Trophoblast cell (in vitro differentiated cells and primary cell): ENCODE measurements at regions not wholly inside any gene's neighbourhood (a gene's known extent, or its start where the extent isn't known, plus 50 kb on each side); places are given as distances from the start of the nearest gene placed in this dataset.

ENCODE experiments used
- DNase-seq, 2 donors: peaks; one replicate each; pipeline ENCODE4 v3.0.0-alpha.2; 2016
- H2AFZ ChIP-seq: 2 replicates; pipeline ENCODE4 v1.6.1; 2013; ENCODE audit warnings: low read length, moderate library complexity, mild to moderate bottlenecking; ENCODE audit not compliant: insufficient read depth, poor library complexity
- H2AK5ac ChIP-seq: 2 replicates; pipeline ENCODE4 v1.6.1; 2013; ENCODE audit warnings: mild to moderate bottlenecking, low read length
- H2BK120ac ChIP-seq: 2 replicates; pipeline ENCODE4 v1.6.1; 2013; ENCODE audit warnings: low read length, mild to moderate bottlenecking, moderate library complexity; ENCODE audit not compliant: insufficient read depth, poor library complexity
- H2BK12ac ChIP-seq: 2 replicates; pipeline ENCODE4 v1.6.1; 2013; ENCODE audit warnings: mild to moderate bottlenecking, low read length, moderate library complexity
- H2BK5ac ChIP-seq: 2 replicates; pipeline ENCODE4 v1.6.1; 2013; ENCODE audit warnings: low read length, low read depth, moderate library complexity, mild to moderate bottlenecking; ENCODE audit not compliant: poor library complexity
- H3K14ac ChIP-seq: 2 replicates; pipeline ENCODE4 v1.6.1; 2013; ENCODE audit warnings: mild to moderate bottlenecking, low read length
- H3K18ac ChIP-seq: 2 replicates; pipeline ENCODE4 v1.6.1; 2013; ENCODE audit warnings: mild to moderate bottlenecking, low read length
- H3K23ac ChIP-seq: 2 replicates; pipeline ENCODE4 v1.6.1; 2013; ENCODE audit warnings: low read length
- H3K27ac ChIP-seq: 2 replicates; pipeline ENCODE4 v1.5.1; 2013; ENCODE audit warnings: low read depth, mild to moderate bottlenecking, inconsistent platforms, low read length, moderate library complexity
- H3K27me3 ChIP-seq: 2 replicates; pipeline ENCODE4 v1.6.1; 2013; ENCODE audit warnings: inconsistent platforms, mild to moderate bottlenecking, low read length, moderate library complexity; ENCODE audit not compliant: insufficient read depth
- H3K36me3 ChIP-seq, 2 experiments: 1 replicate in 1 of 2; 2 replicates in 1 of 2; pipeline ENCODE4 v1.6.1; 2013; ENCODE audit warnings: low read length in 2 of 2, mild to moderate bottlenecking in 2 of 2, moderate library complexity in 1 of 2; ENCODE audit not compliant: insufficient read depth in 2 of 2, control insufficient read depth in 1 of 2
- H3K4ac ChIP-seq: 2 replicates; pipeline ENCODE4 v1.6.1; 2013; ENCODE audit warnings: low read depth, mild to moderate bottlenecking, low read length, moderate library complexity
- H3K4me1 ChIP-seq, 2 experiments: 1 replicate in 1 of 2; 2 replicates in 1 of 2; pipeline ENCODE4 v1.6.1; 2013; ENCODE audit warnings: low read length in 2 of 2, mild to moderate bottlenecking in 2 of 2, moderate library complexity in 1 of 2; ENCODE audit not compliant: insufficient read depth in 2 of 2, control insufficient read depth in 1 of 2
- H3K4me2 ChIP-seq: 2 replicates; pipeline ENCODE4 v1.6.1; 2013; ENCODE audit warnings: inconsistent platforms, mild to moderate bottlenecking, low read length, moderate library complexity
- H3K4me3 ChIP-seq: 2 replicates; pipeline ENCODE4 v1.5.1; 2013; ENCODE audit warnings: mild to moderate bottlenecking, low read depth, low read length, inconsistent platforms
- H3K79me1 ChIP-seq: one replicate; pipeline ENCODE4 v1.6.1; 2013; ENCODE audit warnings: low read length
- H3K79me2 ChIP-seq: 2 replicates; pipeline ENCODE4 v1.6.1; 2013; ENCODE audit warnings: low read length, mild to moderate bottlenecking; ENCODE audit not compliant: control insufficient read depth, insufficient read depth, poor library complexity
- H3K9ac ChIP-seq: 2 replicates; pipeline ENCODE4 v1.6.1; 2013; ENCODE audit warnings: mild to moderate bottlenecking, low read length
- H3K9me3 ChIP-seq: 2 replicates; pipeline ENCODE4 v1.6.1; 2013; ENCODE audit warnings: low read depth, mild to moderate bottlenecking, control low read depth, inconsistent platforms, low read length; ENCODE audit not compliant: insufficient read depth
- H4K12ac ChIP-seq: 2 replicates; pipeline ENCODE4 v1.6.1; 2013; ENCODE audit warnings: low read depth, mild to moderate bottlenecking, low read length, moderate library complexity
- H4K8ac ChIP-seq: 2 replicates; pipeline ENCODE4 v1.6.1; 2013; ENCODE audit warnings: low read depth, mild to moderate bottlenecking, low read length, moderate library complexity
- H4K91ac ChIP-seq: one replicate; pipeline ENCODE4 v1.6.1; 2013; ENCODE audit warnings: low read depth, mild to moderate bottlenecking, low read length, moderate library complexity
- WGBS: extraction: QIAGEN DNeasy Blood & Tissue Kit; methylation state at CpG from one replicate; pipeline ENCODE4 v1.1.7; 2013; ENCODE audit warnings: missing lambda C conversion rate; ENCODE audit not compliant: insufficient read length, insufficient coverage; ENCODE audit errors: extremely low coverage; 5-methylcytosine and 5-hydroxymethylcytosine counted together

DNA sequence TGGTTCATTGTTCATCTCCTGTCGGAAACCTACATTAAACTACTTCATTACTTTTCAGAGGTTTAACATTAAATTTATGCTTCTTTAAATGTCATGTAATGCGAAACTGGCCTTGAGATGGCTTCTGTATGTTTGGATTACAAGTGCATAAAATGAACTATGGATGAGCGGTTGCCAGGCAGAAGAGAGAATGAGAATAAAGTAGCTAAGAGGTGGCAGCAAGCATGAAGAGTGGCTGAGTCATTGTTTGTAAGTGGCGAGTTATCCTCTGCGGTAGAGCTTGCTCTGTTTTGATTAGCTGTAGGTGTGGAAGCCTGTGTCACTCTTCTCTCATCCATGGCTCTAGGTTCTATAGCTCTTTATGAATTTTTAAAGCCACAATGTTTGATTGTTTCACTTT lies 1139.6 kb upstream of the PCDH9 start:
- Histone ChIP-seq H3K27ac (no peak overlapping the region), H4K8ac (no peak overlapping the region), H3K79me1 (no peaks in the 10 kb centered on the region), H3K9me3 (no peaks in the 10 kb centered on the region), H3K4me1 (no peaks in the 10 kb centered on the region), H2AK5ac (no peak overlapping the region), H3K27me3 (no peaks in the 10 kb centered on the region), H3K79me2 (no peaks in the 10 kb centered on the region), H4K91ac (no peak overlapping the region), H3K9ac (no peak overlapping the region), H3K23ac (no peak overlapping the region), H4K12ac (no peak overlapping the region), H2BK120ac (no peak overlapping the region), H2AFZ (no peak overlapping the region), H3K4me2 (no peak overlapping the region), H3K4me3 (no peak overlapping the region), H3K36me3 (no peaks in the 10 kb centered on the region), H2BK12ac (no peak overlapping the region), H2BK5ac (no peak overlapping the region), H3K14ac (no peak overlapping the region), H3K4ac (no peak overlapping the region), H3K18ac (no peak overlapping the region)
- WGBS: no CpG with 5 or more reads among the region's 5 CpGs
- DNase-seq: no peak

- Histone ChIP-seq H3K79me1 (no peaks in the 10 kb centered on the region), H3K14ac (no peak overlapping the region), H3K36me3 (no peaks in the 10 kb centered on the region), H3K4me3 (no peak overlapping the region), H2BK120ac (no peak overlapping the region), H3K23ac (no peak overlapping the region), H3K18ac (no peak overlapping the region), H2BK12ac (no peak overlapping the region), H2BK5ac (no peak overlapping the region), H2AFZ (no peak overlapping the region), H3K9me3 (no peaks in the 10 kb centered on the region), H3K4ac (no peak overlapping the region), H3K4me2 (no peak overlapping the region), H3K27me3 (no peaks in the 10 kb centered on the region), H4K12ac (no peak overlapping the region), H3K27ac (no peak overlapping the region), H3K9ac (no peak overlapping the region), H2AK5ac (no peak overlapping the region), H3K79me2 (no peaks in the 10 kb centered on the region), H4K8ac (no peak overlapping the region), H3K4me1 (no peaks in the 10 kb centered on the region), H4K91ac (no peak overlapping the region)
- DNase-seq: no peak
- no CpG with 5 or more reads among the region's 2 CpGs for WGBS
These were observed 1138.8 kb upstream of the PCDH9 start for GRCh38 chr13:68368922-68369321.

- no peak overlapping the region for H3K18ac ChIP-seq
- H3K9ac ChIP-seq: no peak overlapping the region
- no peaks in the 10 kb centered on the region for H3K79me1 ChIP-seq
- no peak overlapping the region for H3K4me3 ChIP-seq
- no peak overlapping the region for H4K12ac ChIP-seq
- no peaks in the 10 kb centered on the region for H3K27me3 ChIP-seq
- no peak overlapping the region for H3K14ac ChIP-seq
- H3K9me3 ChIP-seq: no peaks in the 10 kb centered on the region
- no peak overlapping the region for H3K23ac ChIP-seq
- WGBS: no CpG with 5 or more reads among the region's 1 CpG
- H4K91ac ChIP-seq: no peak overlapping the region
- H3K27ac ChIP-seq: no peak overlapping the region
- H3K4me1 ChIP-seq: no peaks in the 10 kb centered on the region
- no peaks in the 10 kb centered on the region for H3K79me2 ChIP-seq
- no peak overlapping the region for H4K8ac ChIP-seq
- no peak overlapping the region for H2AK5ac ChIP-seq
- H2AFZ ChIP-seq: no peak overlapping the region
- no peak overlapping the region for H2BK5ac ChIP-seq
- no peak overlapping the region for H2BK12ac ChIP-seq
- DNase-seq: no peak
- H3K36me3 ChIP-seq: no peaks in the 10 kb centered on the region
- no peak overlapping the region for H3K4ac ChIP-seq
- H2BK120ac ChIP-seq: no peak overlapping the region
- no peak overlapping the region for H3K4me2 ChIP-seq
These were observed 1129.0 kb upstream of the PCDH9 start for GRCh38 chr13:68359105-68359504.

DNA sequence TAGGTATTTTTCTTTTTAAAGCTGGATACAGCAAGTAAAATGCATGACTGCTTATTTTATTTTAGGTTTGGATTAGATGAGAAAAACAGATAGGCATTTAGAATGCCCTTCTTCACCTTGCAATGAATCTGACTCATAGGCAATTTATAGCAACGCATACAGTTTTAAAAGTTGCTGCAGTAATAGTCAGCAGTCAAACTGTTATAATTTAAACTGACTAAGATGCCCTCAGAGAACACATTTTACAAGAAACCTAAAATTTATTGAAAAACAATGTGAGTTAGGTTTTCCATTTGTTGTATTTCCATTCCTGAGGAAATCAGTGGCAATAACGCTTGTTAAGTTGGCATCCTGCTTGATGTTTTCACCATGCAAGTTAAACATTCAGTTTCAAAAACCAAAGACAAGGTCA lies 1128.2 kb upstream of the PCDH9 start:
- no peak for DNase-seq
- no peak overlapping the region for H3K14ac ChIP-seq
- H3K27me3 ChIP-seq: no peaks in the 10 kb centered on the region
- H4K12ac ChIP-seq: no peak overlapping the region
- H3K4me3 ChIP-seq: no peak overlapping the region
- H2BK120ac ChIP-seq: no peak overlapping the region
- no CpG with 5 or more reads among the region's 2 CpGs for WGBS
- no peak overlapping the region for H3K23ac ChIP-seq
- no peaks in the 10 kb centered on the region for H3K36me3 ChIP-seq
- no peak overlapping the region for H2BK12ac ChIP-seq
- H4K91ac ChIP-seq: no peak overlapping the region
- H3K79me1 ChIP-seq: no peaks in the 10 kb centered on the region
- no peak overlapping the region for H3K27ac ChIP-seq
- no peak overlapping the region for H3K4ac ChIP-seq
- H3K9ac ChIP-seq: no peak overlapping the region
- no peak overlapping the region for H4K8ac ChIP-seq
- H2AFZ ChIP-seq: no peak overlapping the region
- H3K4me2 ChIP-seq: no peak overlapping the region
- H2AK5ac ChIP-seq: no peak overlapping the region
- no peaks in the 10 kb centered on the region for H3K4me1 ChIP-seq
- no peaks in the 10 kb centered on the region for H3K9me3 ChIP-seq
- H3K79me2 ChIP-seq: no peaks in the 10 kb centered on the region
- H2BK5ac ChIP-seq: no peak overlapping the region
- H3K18ac ChIP-seq: no peak overlapping the region
